ENCODE measurements at regions not wholly inside any gene's neighbourhood (a gene's known extent, or its start where the extent isn't known, plus 50 kb on each side); places are given as distances from the start of the nearest gene placed in this dataset.
"Not testable (repeated sequence)": the region's sequence is repeated elsewhere in the genome, so short reads cannot be mapped to it uniquely, and the experiment has no call there.

- no peak for TF ChIP-seq CTCF (IDR thresholded peaks at IDR 0.05; ENCODE audit: insufficient read depth, low read depth, low read length, missing control alignments)
- no peak for DNase-seq (ENCODE audit: low read depth)
- no peak overlapping the region for H3K4me3 ChIP-seq (ENCODE audit: low read depth, low read length)
These were observed 173.5 kb downstream of the C6orf118 start for GRCh38 chr6:165135889-165136288.

- TF ChIP-seq CTCF (IDR thresholded peaks at IDR 0.05; ENCODE audit: insufficient read depth, low read depth, low read length, missing control alignments): no peak
- no peak for DNase-seq (ENCODE audit: low read depth)
- no peak overlapping the region for H3K4me3 ChIP-seq (ENCODE audit: low read depth, low read length)
These were observed 180.3 kb downstream of the C6orf118 start for GRCh38 chr6:165129086-165129485.

GRCh38 chr6:165127743-165128142 lies 181.7 kb downstream of the C6orf118 start:
- H3K4me3 ChIP-seq (ENCODE audit: low read depth, low read length); DNase-seq (ENCODE audit: low read depth): not testable (repeated sequence)

- H3K4me3 ChIP-seq (ENCODE audit: low read depth, low read length); DNase-seq (ENCODE audit: low read depth): not testable (repeated sequence)
These were observed 184.7 kb downstream of the C6orf118 start for GRCh38 chr6:165124681-165125080.

- H3K4me3 ChIP-seq (ENCODE audit: low read depth, low read length): no peak overlapping the region
- no peak for DNase-seq (ENCODE audit: low read depth)
- no peak for TF ChIP-seq CTCF (IDR thresholded peaks at IDR 0.05; ENCODE audit: insufficient read depth, low read depth, low read length, missing control alignments)
These were observed 190.0 kb downstream of the C6orf118 start for GRCh38 chr6:165119231-165120020.

- H3K4me3 ChIP-seq (ENCODE audit: low read depth, low read length): no peak overlapping the region
- no peak for DNase-seq (ENCODE audit: low read depth)
These were observed 190.7 kb downstream of the C6orf118 start for GRCh38 chr6:165118736-165119135.

GRCh38 chr6:165117806-165118205 lies 191.6 kb downstream of the C6orf118 start:
- TF ChIP-seq CTCF (IDR thresholded peaks at IDR 0.05; ENCODE audit: insufficient read depth, low read depth, low read length, missing control alignments): no peak
- no peak overlapping the region for H3K4me3 ChIP-seq (ENCODE audit: low read depth, low read length)
- DNase-seq (ENCODE audit: low read depth): no peak

More at GRCh38 chr6:165118736-165119135, 190.7 kb downstream of the C6orf118 start:
- TF ChIP-seq CTCF (IDR thresholded peaks at IDR 0.05; ENCODE audit: insufficient read depth, low read depth, low read length, missing control alignments): no peak

- DNase-seq (ENCODE audit: low read depth): no peak
- no peak for TF ChIP-seq CTCF (IDR thresholded peaks at IDR 0.05; ENCODE audit: insufficient read depth, low read depth, low read length, missing control alignments)
- no peak overlapping the region for H3K4me3 ChIP-seq (ENCODE audit: low read depth, low read length)
These were observed 192.3 kb downstream of the C6orf118 start for GRCh38 chr6:165117121-165117520.
